ENCODE measurements at regions not wholly inside any gene's neighbourhood (a gene's known extent, or its start where the extent isn't known, plus 50 kb on each side); places are given as distances from the start of the nearest gene placed in this dataset.

DNA sequence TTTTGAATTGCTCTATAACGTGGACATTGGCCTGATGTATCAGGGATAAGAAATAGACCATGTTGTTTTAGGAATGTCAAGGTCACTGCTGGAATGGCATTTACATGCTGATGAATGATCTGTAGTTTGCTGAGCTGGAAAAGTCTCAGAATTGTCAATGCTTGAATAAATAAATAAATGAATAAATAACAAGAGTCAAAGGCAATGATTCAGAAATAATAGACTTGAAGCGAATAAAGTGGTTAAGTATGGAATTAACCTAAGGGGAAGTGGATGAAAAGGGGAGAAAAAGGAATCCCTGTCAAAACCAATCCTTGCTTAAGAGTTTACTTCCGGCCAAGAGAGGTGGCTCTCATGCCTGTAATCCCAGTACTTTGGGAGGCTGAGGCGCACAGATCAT is 1620.0 kb downstream of the SUCLG1 start:
- no peak for FAIRE-seq

DNA sequence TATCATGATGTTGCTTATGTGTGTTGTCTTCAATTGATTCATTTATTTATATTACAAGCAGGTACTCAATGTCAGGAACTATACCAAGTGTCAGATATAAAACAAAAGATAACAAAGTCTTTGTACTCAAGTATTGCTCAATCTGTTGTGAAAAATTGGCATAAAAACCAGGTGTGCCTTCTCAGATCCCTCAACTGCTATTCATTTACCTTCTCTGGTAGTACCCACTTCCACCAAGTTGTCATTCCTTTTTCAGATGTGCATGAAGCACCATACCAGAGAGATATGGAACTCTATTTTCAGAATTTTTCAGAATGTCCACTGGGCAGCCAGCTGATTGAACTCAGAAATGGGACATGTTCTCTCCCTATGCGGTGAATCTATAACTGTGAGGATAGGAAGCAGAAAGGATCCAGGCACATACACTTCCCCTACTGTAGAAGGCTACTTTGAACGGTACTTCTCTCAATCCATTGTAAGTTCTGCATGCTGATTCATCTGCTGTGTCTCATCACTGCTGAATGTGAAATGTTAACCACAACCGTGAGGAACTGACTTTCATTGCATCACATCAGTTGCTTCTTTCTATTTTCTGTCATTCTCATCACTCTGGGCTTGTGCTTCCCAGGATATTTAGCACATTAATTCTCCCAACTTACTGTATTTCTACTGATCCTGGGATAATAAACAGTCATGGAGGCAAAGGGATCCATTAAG is 1621.3 kb downstream of the SUCLG1 start:
- no peak for FAIRE-seq

DNA sequence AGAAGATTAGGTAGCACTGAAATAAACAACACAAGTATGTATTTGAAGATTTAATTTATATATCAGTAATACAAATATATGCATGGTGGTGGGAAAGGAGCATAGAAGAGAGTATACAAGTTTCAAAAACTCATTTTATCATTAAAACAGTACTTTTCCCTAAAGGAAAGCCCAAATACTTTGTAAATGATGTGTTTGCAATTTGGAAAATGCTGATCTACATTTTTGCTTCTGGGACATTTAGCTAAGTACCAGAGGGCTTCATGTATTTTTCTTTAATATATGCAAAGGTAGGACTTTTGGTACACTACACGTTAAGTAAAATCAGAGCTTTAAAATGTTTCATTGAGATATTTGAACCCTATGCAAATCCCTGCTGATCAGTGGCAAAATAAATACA is 1624.2 kb downstream of the SUCLG1 start:
- no peak for FAIRE-seq

DNA sequence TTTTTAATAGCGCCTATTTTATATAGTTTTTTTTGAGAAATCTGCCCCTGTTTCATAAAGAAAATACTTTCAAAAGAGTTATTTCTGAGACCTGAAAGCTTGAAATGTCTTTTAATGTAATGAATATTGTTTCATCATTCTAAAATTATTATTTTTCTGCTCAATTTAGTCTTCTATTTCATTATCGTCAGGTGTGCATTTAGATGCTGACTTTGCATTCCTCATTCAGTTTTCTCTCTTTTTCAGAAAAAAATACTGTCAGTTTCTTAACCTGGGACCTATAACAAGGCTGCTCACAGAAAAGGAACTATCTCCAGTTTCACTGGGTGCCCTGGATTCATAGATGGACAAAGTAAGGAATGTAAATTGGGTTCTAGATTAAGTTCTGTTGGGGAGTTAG is 1631.7 kb downstream of the SUCLG1 start:
- FAIRE-seq = no peak

DNA sequence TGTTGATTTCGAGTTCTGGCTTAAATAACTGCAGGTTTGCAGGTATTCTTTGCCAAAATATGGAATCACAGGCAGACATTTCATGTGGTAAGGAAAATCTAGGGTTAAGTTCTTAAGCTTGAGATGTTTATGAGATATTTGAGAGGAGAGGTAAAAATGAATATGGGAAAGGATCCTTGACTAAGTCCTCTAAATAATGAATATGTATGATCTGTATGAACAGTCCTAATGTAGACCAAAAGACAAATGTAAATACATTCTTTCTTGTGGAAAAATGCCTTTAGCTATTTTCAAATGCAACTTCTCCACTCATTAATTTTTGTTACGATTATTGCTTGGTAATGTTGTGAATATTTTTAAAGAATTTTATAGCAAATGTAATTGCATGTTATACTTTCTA is 1632.6 kb downstream of the SUCLG1 start:
- no peak for FAIRE-seq

DNA sequence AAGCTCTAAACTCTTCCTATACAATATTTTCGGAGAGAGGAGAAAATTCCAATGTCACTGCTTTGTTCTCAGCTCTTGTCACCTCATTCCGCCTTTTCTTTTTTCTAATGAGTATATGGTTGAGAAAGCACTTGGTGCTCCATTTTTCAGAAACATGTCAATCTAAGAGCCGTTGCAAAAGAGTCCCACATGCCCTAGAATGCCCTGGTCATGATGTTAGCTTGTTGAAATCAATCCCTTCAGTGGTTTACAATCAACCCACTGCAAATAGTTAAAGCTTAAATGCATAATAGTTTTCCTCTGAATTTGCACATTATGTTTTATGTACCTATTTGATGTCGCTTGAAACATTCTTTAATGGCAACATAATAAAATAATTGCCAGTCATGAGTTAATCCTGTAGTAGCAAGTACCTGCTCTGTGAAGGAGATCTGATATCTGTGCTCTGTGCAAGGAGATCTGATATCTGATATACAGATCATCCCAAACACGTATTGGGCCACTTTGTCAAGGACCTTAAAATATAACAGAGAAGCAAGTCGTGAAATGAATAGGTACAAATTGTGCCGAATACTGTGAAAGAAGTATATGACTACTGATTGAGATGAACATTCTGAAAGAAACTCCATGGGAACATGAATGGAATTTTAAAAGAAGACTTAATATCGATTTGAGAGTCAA is 1633.5 kb downstream of the SUCLG1 start:
- FAIRE-seq = no peak

DNA sequence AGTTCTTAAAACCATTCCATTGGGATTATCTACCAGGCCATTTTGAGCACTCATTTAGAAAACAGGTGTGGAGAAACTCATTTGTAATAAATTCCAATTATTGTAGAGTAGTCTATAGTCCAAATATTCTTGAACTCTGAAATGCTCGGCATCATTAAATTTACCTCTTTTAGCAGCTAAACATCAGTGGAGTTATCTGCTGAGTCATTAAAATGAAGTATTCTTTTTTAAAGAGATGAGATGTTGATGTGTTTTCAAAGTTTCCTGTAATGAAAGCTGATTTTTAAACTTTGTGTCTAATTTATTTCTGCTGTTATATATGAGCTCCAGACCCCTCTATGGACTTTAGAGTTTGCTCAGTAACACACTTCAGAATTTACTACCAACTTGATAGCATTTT is 1635.2 kb downstream of the SUCLG1 start:
- FAIRE-seq = no peak

DNA sequence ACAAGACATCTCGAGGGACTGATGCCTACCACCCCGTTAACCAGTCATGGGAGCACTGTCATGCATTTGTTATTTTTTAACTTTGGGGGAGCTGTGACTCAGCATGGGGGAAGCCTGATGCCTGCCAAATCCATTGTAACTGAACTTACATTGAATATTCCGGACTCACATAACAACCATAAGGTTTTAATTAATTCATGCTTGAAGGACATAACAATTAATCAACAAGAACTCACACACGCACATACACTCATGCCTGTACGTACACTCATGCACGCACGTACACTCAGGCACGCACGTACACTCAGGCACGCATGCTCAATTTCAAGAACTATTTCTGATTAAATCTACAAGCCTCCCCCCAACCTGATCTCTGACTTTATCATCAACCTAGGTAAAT is 1639.1 kb downstream of the SUCLG1 start:
- no peak for FAIRE-seq

DNA sequence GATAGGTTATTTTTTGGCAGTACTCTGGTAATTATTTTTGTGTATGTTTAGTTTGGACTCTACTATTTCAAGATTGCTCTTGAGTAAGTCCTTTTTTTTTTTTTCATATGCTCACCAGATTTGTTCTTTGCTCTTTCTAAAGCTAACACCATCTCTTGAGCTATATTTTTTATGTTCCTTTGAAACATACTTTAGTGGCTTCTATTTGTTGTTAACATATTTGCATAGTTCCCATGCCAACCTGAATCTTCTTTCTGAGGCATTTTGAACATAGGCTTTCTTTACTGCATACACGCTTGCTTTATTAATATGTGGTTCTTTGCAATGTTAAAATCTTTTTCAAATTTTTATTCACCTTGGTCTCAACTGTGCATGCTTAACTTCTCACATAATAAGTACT is 1644.9 kb downstream of the SUCLG1 start:
- FAIRE-seq = no peak

DNA sequence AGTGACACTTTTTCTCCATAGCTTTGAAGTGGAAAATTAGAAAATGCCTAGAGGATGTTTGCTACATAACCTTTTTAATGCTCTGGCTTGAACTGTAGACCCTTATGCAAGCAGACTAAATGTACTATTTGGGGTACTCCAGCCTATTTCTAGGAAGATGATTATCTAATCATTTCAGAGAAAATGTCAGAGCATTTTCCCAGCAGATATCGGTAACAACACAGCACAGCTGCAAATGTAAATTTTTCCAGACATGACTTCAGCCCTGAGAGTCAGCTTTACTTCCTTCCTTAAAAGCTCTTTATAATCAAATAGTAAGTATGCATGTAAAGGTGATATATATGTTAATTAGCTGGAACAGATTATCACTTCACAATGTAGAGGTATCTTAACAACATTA is 1647.1 kb downstream of the SUCLG1 start:
- no peak for FAIRE-seq

DNA sequence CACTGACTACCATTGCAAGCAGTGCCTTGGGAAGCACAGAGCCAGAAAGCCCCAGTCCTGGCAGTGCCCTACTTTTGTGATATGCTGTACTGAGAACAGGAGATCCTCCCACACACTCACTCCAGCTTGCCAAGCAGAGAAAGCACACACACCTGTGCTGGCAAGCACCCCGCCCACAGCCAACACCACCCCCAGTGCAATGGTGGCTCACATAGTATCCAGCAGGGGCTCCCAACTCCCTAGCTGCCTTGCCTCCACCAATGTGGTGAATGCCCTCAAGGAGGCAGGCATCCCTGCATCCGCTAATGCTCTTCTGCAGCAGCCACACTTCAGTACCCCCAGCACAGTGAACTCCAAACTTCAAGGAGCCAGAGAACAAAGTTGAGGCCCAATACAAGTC is 1655.8 kb downstream of the SUCLG1 start:
- FAIRE-seq = no peak

DNA sequence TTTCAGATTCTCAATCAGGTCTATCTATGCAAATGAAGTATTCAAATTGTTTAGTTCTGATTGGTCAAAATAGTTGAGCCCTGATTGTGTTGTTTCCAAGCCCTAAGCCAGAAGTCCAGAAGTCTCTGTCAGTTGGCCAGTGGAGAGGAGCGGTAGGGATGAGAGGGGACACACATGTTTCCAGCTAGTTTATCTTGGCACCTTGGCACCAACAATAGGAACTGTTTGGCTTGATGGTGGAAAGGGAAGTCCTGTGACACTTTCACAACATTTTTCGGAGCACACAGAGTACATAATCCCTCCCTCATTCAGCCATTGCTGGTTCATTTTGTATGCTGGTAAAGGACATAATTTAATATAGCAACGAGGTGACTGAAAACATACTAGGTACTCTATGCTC is 1661.6 kb downstream of the SUCLG1 start:
- no peak for FAIRE-seq

DNA sequence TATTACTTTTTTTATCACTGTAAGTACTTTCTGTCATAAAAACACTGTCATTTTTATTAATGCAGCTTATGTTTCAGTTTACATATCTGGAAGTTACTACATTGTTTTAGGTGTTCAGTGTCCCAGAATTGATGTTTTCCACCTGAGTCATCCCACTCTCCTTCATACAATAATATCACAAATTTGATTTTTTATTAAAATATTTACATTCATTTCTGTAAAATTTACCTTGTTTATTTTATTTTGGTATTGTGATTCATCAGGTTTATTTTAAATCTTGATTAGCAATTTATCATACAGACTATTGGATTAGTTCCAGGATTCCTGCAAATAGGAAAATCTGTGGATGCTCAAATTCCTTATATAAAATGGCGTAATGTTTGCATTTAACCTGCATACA is 1662.9 kb downstream of the SUCLG1 start:
- no peak for FAIRE-seq

DNA sequence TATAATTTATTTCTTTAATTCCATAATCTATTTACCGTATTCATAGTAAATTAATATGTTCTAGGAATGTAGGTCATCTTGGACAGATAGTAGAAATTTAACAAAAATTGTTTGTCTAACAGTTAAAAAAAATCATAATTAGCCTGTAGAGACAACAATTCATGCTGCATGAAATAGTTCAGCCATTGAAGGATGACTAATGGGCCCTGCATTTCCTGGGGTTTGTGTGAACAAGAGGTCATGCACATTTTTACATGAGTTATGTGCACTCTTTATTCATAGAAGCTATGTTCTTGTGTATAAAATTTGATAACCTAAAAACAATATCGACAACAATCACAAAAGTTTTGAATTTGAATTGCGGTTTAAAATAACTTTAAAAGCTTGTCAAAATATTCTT is 1663.6 kb downstream of the SUCLG1 start:
- FAIRE-seq = no peak

DNA sequence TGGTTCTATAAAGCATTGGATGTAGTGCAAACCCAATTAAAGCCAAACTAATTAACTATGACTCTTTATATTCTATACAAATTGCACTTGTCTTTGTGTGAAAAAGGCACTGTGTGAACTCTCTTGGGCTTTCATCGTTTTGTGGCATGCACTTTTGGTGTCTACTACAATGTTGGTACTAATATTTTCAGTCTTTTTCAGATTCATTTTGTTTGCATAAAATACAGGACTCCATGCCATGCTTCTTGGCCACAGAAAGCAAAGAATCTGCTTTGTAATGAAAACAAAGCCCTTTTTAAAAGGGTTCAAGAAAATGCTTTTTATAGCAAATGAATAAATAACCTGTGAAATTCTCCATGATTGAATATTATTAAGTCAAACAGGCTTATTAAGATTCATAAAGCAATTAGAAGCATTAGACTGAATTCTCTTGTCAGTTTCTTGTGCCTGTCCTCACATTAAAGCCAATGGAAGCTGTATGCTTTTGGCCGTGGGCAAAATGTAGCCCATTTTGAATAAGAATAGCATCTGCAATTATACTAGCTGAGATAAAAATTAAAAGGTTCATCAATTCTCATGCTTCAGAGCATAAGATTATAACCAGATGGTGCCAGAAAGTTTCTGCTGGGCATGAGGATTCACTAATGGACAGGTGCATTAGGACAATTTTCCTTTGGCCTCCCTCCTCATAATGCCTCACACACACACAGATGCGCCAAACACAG is 1665.2 kb downstream of the SUCLG1 start:
- FAIRE-seq = no peak

DNA sequence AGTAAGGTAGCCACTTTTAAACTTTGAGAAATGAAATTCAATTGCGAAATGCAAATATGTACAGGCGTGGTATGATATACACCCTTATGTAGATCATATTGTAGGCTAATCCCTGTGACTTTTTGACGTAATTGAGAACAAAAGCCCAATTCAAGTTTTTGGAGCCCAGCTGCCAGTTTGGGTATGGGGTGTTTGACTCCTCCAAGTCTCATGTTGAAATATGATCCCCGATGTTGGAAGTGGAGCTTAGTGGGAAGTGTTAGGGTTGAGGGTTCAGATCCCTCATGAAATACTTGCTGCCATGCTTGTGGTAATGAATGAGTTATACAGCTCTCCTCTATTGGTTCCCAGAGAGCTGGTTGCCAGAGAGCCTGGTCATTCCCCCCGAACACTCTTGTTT is 1666.8 kb downstream of the SUCLG1 start:
- FAIRE-seq = no peak

DNA sequence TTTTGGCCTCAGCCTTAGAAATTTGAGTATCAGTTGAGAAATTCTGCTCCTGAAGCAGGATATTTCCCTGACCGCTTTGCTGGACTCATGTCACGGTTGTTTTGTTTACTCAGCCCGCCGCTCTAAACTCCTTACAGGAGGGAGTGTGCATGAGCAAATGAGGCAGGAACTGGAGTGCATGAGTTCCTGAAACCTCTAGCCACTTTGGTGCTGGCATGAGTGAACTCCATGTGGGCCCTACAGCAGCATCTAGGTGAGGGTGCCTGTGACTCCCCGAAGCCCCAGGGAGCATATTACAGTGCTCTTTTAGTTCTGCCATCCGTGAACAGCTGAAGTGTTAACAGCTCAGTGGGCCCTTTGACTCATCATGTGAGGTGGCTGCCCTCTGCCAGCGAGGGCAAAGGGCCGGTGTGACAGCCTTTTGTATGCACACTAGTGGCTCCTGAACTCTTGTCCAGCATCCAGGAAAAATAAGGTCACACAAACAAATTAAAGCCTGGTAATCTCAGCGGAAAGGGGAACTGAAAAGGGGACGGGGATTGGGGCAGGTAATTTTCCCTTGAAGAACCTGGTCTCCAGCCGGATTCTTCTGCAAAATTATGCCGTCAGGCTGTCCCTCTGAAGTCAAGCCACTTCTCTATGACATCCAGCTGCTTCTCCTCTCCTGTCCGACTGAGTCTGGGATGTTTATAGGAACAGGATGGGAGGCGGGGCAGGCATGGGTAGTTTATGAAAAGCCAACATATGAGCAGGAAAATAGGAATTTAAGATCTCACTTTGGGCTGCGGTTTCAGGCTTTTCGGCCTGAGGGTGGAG is 1668.7 kb downstream of the SUCLG1 start:
- no peak for FAIRE-seq

DNA sequence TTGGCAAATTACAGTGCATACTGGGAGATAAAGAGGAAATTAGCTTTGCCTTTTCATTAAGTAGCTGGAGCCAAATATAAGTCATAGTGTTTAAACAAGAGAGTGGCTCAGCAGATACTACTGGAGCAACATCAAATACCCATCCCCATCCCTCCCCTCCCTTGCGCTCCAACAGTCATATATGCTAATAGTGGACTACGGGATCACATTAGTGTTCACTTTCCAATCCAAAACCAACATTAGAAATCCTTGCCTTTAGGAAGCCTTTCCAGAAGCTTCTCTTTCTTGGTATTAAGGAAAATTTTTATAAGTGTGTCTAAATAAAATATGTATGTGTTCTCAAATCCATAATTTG is 1669.3 kb downstream of the SUCLG1 start:
- FAIRE-seq = peak; percentile 58

DNA sequence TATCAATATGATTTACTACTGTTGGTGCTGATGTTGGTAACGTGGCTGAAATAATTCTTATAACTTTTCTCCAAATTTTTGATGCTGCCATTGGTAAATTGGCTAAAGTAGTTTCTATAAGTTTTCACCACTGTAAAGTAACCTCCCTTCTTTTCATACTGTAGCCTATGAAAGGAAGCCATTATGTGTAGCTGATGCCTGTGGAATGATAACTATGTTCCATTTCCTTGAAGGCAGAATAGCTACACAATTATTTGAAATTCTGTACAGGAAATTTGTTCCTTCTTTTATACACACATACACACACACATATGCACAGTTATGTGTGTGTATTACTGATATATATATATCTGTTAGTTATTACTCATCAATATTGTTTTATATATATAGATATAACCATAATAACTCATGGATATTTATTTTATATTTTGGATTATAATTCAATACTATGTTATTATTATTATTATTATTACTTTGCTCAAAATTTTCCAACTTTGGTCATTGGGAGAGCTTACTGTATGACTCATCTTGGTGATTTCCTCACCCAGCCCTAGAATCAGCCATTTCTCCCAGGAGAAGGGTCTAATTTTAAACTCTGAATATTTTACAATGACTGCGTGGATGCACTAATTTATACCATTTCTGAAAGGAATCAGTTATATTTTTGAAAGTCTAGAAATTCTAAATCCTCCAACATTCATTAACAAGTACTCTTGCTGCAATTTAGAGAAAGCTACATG is 1677.7 kb downstream of the SUCLG1 start:
- no peak for FAIRE-seq

DNA sequence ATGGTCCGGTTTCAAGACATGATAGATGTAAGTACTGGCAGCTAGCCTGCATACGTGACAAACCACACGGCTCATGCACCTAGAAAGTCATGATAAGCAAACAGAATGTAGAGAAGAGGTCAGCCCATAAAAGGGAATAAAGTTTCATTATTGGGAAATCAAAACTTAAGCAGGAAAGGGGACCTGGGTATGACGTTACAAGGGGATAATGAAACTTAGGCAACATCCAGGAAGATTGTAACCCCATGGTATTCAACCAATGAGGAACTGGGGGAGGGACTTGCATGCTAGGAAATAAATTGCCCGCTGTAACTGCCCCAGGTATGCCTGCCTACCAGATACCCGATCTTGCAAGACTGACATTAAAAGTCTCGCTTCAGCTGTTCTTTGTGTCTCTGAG is 1679.0 kb downstream of the SUCLG1 start:
- FAIRE-seq = no peak

DNA sequence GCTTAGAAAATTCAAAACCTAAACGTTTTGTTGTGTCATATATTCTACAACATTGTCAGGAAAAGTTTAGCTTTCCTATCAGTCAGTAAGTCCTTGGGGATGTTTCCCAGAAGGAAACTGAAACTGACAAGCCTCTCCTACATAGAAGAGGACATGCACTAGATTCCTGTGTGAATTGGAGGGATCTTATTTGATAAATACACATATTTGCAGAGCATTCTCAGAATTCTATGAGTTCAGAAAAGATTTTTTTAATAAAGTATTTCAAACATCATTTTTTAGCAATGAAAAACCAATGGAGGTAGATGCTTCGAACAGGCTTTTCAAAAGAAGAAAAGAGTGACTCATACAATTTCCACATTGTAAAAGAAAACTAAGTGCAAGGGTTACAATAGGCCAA is 1706.7 kb downstream of the SUCLG1 start:
- FAIRE-seq = no peak

DNA sequence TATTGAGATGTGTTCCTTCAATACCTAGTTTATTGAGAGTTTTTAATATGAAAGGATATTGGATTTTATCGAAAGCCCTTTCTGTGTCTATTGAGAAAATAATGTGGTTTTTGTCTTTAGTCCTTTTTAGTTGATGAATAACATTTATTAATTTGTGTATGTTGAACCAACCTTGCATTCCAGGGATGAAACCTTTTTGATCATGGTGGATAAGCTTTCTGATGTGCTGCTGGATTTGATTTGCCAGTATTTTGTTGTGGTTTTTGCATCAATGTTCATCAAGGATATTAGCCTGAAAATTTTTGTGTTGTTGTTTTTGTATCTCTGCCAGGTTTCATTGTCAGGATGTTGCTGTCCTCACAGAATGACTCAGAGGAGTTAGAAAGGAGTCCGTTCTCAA is 1710.4 kb downstream of the SUCLG1 start:
- no peak for FAIRE-seq

DNA sequence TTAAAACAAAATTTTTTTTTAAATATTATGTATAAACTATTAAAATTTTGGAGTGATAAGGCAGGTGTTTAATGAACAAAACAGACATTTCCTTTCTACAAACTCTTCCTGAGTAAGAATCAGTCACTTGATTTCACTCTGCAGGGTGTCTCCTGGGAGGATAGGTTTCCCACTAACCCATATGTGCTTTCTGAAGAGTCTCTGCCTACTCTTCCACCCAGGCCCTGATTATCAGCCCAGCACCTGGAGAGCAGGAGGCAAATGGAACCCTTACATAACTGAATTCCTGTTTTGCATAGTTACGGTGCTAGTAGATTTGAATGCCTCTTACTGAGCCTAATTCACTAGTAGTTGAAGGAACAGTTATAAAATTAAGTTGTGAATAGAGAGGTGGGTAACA is 1718.6 kb downstream of the SUCLG1 start:
- no peak for FAIRE-seq
